Stromal cell of bone marrow (primary cell): ENCODE measurements at regions not wholly inside any gene's neighbourhood (a gene's known extent, or its start where the extent isn't known, plus 50 kb on each side); places are given as distances from the start of the nearest gene placed in this dataset.

Experiments used
- DNase-seq: peaks from one replicate; pipeline ENCODE4 v3.0.0-alpha.2; 2012; ENCODE audit warnings: low read depth

DNA sequence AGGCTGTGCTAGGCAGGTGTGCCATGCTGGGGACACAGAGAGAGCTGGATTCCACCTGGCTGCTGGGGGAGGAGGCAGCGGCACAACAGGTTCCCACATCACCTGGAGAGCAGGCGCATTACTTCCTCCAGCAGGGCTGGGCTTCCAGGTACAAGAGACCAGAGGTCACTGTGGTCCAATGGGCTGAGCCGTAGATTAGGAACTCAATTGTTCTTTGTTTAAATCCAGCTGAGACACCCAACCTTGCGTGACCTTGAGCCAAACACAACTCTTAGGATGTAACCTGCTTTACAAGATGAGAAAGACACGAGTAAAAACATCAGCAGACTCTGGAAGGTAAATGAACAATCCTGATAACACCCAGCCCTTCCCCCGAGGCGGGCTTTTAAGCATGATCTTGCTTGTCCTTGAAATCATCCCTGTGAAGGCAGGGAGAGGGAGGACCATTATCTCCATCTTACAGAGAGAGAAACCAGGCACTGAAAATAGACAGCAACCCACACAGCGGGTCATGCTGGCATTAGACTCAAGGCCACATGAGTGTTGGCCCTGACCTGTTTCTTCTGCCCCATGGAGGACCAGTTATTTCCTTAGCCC lies 216.5 kb upstream of the RREB1 start:
- DNase-seq = no peak

DNA sequence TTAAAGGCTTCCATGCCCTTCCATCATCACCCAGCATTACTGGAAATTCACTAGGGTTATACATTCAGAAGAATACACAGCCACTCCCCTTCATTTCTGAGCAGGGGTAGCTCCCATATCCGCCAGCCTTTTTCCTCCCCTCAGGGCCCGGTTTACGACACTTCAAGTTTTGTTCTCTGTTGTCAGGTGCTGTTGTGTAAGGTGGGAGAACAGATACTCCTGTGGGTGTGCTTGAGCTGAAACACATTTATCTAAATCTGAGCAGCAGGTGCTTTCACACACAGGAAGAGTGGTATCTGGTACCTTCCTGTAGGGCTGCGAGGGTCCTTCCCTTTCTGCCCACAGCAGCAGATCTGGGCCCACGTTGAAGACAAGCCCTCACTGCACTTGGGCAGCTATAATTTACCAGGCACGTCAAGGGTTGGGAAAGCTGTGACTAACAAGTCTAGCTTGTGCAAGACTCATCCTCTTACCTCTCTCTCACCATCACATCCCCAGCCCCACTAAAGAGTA lies 215.8 kb upstream of the RREB1 start:
- DNase-seq = no peak

DNA sequence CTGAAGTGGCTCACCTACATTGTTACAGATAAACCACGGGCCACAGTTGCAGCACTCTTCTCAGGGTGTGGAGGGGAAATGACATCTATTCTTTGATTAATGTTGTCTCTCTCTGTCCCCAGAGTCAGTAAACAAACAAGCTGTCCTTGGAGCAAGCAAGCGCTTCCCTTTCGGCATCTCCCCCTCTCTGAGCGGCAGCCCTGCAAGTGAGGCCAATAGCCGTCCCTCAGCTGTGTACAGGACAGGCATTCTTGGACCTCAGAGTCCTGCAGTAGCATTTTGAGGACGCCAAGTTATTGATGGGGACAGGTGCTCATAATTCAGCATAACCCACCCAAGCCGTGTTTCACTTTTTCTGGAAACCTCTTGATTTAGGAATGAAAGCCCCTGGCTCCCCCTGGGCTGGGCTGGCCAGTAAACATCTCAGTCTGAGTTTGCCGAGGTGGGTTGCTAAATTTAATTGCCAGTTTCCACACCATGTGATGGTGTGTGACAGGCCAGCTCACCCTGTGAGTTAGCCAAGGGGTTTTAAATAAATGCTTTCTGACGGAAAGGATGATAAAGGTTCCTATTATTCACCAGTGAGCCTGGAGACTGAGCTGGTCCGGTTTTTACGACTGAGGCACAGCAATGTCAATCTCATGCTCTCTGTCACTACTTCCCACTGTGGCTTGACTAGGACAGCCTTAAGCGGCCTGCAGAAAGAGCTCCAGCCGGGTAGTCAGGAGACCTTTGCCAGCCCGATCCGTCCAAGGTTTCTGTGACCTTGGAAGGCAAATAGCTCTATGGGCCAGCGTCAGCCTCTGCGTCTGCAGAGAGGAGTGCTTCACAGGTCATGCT lies 214.8 kb upstream of the RREB1 start:
- DNase-seq = no peak

DNA sequence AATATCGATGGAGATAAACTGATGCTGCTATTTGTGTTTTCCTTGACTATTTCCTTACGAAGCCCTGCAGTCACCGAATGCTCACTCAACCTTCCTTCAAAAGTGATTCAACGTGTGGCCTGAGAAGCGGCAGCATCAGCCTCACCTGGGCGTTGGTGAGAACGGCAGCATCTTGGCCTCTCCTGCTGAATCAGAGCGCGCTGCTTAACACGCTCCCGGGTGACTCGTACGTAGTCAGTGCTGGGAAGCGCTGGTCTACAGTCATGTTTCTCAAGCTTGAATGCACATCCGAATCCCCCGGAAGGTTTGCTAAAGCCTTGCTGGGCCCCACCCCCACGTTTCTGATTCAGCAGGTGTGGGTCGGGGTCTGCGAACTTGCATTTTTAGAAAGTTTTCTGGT lies 214.1 kb upstream of the RREB1 start:
- DNase-seq = no peak

DNA sequence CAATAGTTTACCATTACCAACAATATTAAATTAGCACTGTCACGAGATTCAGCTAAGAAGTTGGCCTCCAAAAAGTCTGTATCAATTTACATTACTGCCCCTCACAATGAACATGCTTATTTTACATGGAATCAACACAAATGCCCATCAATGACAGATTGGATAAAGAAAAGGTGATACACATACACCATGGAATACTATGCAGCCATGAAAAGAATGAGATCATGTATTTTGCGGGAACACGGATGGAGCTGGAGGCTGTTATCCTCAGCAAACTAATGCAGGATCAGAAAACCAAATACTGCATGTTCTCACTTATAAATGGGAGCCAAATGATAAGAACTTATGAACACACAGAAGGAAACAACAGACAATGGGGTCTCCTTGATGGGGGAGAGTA lies 211.8 kb upstream of the RREB1 start:
- DNase-seq = no peak

DNA sequence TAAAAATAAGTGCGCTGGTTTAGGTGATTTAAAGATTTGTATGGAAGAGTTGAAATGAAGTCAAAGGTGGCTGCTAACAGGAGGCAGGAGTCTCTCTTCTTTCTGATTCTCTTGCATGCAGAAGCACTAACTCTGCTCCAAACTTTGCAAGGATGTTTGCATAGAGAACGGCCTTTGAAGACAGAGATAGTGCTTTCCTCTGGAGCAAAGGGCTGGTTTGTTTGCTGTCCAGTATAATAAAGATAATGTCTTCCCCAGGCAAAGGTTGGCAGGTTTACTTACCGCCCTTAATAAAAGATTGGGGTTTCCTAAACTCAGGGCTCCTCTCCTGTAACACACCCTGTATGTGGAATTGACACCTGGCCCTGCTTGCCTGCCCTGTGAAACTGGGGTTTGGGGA lies 210.6 kb upstream of the RREB1 start:
- no peak for DNase-seq

DNA sequence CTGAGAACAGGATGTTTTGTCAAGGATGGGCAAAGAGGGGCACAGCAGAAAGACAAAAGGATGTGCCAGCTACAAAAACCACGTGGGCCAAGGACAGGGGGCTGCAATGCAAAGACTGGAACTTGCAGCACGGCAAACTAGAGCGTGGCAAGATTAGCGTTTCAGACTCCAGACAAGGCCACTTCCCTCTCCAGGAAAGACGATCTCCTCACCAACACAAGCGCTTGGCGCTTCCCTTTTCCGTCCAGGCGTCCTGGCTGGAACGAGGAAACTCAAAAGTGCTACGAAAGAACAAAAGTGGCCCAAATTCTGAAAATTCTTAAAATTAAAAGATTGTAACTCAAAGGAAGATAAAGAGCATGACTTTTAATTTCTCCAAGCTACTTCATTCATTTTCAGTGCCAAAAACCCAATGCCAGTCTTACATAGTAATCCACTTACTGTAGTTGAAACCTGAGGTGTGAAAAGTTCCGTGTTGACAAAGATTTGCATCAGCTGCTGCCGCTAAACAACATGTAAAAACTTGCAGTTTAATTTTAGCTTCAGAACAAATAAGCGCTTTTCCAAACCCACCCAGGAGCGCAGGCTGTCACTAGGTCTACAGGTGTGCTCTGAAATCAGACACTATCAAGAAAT lies 207.1 kb upstream of the RREB1 start:
- DNase-seq = no peak

DNA sequence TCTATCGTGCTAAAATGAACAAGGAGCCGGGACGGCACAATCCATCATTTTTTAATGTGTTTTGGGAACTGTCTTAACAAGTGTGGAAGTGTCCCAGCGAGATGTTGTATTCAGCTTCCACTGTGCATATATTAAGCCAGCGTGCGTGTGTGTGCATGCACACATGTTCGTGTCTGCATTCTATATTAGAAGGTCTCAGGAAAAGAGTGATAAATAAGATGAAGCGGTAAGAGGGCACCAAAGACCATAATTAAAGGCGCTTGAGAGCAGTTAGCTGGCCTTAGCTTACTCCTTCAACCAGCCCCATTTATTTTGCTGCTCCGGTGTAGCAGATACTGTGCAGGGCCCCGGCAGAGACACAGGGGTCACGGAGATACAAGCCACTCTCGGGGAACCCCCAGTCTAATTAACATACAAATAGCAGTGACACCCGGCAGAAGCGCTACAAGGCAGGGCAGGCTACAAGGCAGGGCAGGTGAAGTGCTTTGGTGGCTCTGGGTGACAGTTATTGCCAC lies 206.5 kb upstream of the RREB1 start:
- no peak for DNase-seq

DNA sequence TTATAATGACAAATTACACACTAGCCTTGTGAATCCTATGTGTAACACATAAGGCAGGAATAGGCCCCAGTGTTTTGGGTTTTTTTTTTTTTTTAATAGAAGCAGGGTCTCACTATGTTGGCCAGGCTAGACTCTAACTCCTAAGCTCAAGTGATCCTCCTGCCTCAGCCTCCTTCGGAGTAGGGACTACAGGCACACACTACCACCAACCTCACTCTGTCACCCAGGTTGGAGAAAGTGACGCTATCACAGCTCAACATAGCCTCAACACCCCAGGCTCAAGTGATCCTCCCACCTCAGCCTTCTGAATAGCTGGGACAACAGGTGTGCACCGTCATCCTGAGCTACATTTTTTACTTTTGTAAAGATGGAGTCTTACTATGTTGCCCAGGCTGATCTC lies 205.8 kb upstream of the RREB1 start:
- no peak for DNase-seq

DNA sequence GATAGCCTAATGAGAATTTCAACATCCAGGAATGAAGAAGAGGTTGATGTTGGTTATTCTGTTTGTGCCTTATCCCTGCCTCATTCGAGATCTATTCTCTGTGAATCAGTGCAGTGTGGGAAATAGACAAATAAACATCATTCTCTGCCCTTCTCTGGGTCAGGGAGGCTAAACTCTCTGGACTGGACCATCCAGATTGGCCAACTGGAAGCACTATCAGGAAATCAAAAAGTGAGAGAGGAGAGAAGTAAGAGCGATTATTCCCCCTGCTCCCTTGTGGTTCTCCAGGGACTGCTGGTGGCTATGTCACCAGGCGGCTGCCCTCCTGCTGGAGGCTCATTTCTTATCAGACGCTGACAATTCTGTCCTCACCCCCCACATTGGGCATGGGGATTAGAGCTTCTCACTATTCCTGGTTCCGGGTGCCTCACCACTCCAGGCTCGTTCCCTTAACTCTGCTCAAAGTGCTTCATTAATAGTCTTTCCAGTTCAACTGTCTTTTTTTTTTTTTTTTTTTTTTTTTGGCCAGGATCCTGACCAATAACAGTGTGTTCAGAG lies 201.7 kb upstream of the RREB1 start:
- DNase-seq = no peak

DNA sequence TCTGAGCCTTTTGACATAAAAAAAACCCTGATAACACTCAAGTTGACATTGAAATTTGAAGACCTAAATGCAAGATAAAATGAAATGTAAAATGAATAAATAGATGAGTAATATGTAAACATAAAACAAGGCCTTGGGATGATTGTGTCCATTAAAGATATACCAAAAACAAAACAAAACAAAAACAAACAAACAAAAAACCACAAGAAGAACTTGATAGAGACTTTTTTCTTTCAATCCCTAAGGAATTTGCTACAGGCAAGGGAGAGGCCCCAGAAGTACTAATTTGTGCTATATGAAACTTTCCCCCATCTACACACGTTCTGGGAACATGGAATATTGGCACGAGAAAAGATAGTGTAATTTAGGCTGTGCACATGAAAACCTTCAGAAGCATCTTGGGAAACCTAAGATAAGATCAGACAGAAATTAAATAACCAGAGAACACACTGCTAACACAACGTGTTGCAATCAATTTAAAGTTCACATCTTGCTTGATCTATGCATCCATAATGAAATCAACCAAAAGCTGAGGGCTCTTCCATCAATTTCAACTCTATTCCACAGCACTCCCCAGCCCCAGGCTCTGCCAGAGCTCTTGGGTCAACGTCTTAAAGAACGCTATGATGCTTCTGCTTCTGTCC lies 201.1 kb upstream of the RREB1 start:
- no peak for DNase-seq

DNA sequence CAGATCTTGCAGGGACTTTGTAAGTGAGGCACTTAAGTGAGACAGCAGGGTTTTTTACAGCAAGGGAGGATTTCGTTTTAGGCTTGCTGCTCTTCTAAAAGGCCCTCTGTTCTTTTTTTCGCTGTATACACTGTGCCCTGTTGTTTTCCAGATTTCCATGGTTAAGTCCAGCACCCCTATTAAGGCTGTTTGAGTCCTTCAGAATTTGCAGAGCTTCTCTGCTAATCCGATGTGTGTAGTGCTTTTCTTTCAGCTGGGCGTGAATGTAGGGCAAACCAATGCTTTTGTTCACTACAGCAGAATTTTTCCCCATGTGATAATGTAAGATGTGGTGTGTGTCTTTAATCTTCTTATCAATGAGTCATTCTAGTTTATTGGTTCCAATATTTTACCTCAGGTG lies 200.5 kb upstream of the RREB1 start:
- no peak for DNase-seq

DNA sequence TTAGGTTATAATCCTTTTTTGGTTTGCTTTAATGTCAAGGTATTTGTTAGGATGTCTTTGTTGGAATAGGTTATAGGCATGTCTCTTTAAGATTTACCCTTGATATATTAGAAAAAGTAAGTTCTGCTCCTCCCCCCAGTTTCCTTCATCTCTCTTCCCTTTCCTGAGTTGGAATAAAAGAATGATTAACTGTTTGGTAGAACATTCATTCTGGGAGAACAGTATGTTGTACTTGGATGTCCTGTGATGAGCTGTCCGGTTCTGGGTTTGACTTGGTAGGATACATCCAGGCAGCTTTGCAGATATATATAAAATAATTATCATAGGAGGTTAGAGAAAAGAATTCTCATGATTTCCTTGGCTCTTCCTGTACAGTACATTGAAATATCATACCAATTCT lies 199.6 kb upstream of the RREB1 start:
- no peak for DNase-seq

DNA sequence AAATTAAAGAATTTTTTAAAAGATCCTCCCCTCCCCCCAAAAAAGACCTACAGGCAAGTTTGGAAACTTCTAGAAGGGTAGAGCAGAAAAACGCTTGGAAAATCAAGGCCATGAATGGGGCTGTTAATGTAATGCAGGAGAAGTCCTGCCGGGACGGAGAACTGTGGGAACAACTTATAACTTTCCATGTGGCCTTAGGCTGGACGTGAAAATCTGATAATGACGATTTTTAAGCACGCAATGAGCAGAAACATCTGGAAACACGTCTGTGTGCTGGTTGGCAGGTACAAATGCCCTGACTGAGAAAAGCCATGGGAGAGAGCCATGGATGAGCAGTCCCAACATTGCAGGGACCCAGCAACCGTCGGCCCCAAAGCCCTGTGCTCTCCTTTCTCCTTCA lies 198.7 kb upstream of the RREB1 start:
- DNase-seq = no peak

DNA sequence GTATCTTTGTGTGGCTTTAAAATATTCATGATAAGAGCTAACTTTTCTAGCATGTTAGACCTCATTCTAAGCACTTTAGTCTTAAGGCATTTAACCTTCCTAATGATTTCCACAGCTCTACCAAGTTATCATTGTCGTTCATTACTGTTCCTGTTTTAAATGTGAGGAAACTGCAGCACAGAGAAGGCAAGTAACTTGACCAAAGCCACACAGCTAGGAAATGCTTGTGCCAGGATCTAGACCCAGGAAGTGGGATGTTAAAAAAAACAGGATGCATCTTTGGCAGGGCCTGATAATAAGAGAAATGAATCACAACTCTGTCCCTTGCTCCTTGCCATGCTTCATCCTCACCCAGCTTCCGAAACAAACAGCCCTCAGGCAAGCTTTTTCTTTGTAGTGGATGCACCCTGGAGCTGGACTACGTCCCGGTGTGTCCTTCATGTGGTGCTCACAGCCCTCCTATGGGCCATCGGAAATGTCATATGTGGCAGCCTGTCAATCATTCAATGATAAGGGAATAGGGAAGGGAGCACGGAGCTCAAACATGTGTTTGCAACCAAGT lies 196.9 kb upstream of the RREB1 start:
- no peak for DNase-seq

DNA sequence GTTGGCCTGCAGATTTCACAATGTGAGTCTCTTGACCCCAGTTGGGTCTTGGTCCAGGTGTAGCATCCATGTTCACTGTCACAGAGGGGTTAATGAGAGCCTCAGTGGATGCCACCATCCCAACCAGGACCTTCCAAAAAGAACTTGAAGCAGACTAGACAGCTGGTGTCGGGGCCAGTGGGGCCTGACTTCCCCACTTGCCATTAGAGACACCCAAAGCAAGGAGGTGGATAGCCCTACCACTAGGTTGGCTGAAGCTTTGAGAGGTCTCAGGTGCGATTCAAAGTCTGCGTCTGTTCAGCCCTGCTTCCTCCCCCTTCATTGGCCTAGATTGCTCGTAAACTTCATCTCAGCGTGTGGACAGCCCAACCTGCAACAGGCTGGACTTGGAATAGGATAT lies 196.4 kb upstream of the RREB1 start:
- DNase-seq = no peak

DNA sequence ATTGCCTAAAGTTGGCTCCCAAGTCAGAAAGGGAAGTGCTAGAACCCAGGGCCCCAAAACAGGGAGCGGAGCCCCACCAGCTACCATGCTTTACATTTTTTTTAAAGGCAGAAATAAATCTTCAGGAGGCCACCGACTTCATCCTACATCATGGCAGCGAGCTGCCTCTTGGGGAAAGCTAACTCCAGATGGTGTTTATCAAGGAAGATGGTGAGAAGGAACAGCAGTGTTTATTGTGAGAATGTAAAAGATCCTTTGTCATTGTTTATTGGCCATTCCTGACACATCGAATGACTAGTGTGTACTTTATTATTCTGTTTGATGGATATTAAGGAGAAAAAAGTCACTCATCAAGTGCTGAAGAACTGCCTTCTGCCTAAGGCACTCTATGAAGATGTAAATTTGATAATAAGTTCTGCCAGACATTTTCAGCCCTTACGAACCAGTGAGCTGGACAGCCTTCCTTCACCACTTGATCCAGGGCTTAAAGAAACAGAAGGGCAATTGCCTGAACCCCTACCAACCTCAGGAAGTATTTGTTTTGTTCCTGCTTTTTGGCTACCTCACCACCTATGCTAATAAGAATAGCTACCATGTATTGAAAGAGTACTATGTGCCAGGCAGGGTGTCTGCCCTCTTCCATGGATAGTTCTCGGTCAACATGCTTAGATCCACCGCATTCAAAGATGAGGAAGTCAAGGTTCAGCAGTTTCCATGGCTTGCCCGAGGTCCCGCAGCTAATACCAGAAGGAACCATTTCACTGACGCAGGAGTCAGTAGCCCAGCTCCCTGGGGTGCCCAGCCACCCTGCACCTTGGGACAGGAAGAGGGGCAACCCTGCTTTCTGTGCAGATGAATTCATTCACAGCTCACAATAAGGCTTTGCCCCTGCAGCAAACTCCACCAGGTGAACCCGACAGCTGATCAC lies 194.7 kb upstream of the RREB1 start:
- no peak for DNase-seq

DNA sequence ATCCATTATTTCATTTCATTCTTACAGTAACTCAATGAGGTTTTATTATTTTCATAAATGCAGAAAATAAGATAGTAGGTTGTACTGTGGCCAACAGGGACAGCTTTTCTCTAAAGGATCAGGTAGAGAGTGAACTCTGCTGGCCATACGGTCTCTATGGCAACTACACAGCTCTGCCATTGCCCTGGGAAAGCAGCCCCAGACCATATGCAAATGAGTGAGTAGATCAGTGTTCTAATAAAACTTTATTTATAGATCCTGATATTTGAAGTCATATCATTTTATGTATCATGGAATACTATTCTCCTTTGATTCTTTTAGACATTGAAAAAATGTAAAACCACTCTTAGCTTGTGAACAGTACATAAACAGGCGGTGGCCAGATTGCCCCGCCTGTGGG lies 192.5 kb upstream of the RREB1 start:
- DNase-seq = no peak

DNA sequence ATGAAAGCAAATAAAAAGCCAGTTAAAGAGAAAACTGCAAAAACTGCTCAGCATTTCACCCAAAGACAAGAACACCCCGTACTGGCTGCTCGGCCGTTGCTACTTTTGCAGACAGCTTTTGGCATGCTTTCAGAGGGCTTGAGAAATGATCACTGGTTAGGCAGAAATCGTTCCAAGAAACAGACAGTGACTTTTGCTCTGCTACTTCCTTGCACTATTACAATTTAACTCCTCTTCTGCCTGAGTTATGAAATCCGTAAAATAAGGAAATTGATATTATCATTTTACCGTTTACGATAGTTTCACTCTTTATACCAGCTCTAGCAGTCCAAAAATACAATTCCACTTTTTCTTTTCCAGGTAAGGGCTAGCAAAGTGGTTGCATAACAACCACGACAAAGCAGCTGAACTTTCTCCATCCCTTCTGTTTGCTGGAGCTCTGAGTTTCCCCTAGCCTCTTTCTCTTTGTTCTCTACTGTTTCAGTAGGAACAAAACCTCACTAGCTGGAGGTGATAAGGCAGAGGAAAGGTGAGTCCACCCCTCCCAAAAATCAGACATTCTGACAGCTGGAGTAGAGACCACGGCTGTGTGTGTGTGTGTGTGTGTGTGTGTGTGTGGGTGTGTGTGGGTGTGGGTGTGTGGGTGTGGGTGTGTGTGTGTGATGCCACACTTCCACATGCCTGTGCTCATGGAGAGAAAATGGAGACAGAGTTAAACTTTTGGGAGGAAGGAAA lies 191.8 kb upstream of the RREB1 start:
- DNase-seq = peak; percentile 58

DNA sequence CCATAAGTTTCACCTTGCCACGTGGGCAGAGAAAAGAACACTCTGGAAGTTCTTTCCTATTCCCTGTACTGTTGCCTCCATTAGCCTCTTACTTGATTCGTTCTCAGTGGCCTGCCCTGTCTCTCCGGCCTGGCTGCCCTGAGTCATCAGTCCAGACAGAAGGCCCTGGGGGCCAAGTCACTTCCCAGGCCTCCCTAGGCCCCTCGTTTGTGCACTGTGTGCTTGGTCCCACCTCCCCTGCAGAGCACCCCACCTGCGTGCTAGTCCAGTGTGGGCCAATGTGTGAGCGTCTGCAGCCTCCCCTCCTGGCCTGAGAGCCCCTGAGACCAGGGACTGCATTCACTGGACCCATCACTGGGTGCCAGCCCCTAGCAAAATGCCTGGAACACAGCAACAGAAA lies 191.2 kb upstream of the RREB1 start:
- DNase-seq = no peak
